ENCODE measurements at regions not wholly inside any gene's neighbourhood (a gene's known extent, or its start where the extent isn't known, plus 50 kb on each side); places are given as distances from the start of the nearest gene placed in this dataset.

GRCh38 chr2:167616997-167617396 is 630.4 kb downstream of the STK39 start:
- Histone ChIP-seq H3K27me3 (ENCODE audit: control insufficient read depth, insufficient read depth, low read length) (no peaks in the 10 kb centered on the region), H3K4me1 (ENCODE audit: control insufficient read depth, insufficient read depth, low read length) (no peaks in the 10 kb centered on the region), H3K27ac (ENCODE audit: low read length) (no peak overlapping the region), H3K4me3 (ENCODE audit: low read depth in 2 of 2, low read length in 2 of 2) (no peak overlapping the region), H3K36me3 (ENCODE audit: control insufficient read depth, insufficient read depth, low read length) (no peaks in the 10 kb centered on the region), H3K9me3 (ENCODE audit: control insufficient read depth, insufficient read depth, low read depth, low read length) (no peaks in the 10 kb centered on the region)
- intact Hi-C loops (cut with micrococcal nuclease; ENCODE audit: unreplicated experiment), result no loop called here
- ChIA-PET POLR2A (no interaction called here), CTCF (no interaction called here)
- in situ Hi-C loops (cut with HindIII; ENCODE audit: low pct_unique_long_range_greater_than_20kb, low sequenced_read_pairs), result no loop called here
- no peak for TF ChIP-seq SIN3A (IDR thresholded peaks at IDR 0.05; ENCODE audit: borderline replicate concordance, insufficient read depth, low read depth, low read length)
- TF ChIP-seq POLR2AphosphoS5 (IDR thresholded peaks at IDR 0.05; ENCODE audit: low read depth, low read length), result no peak
- TF ChIP-seq REST (IDR thresholded peaks at IDR 0.05; ENCODE audit: insufficient read depth in 1 of 2, low read depth in 2 of 2, low read length in 1 of 2), result no peak
- no peak for TF ChIP-seq CTCF (IDR thresholded peaks at IDR 0.05)
- no peak for TF ChIP-seq TCF7L2 (IDR thresholded peaks at IDR 0.05; ENCODE audit: low read depth, low read length)
- DNase-seq (ENCODE audit: low read depth, low spot score), result no peak
- ATAC-seq, result no peak
- BruUV-seq (replicated peaks), result no TSS peak

- no peak for DNase-seq (ENCODE audit: low read depth, low spot score)
- TF ChIP-seq SIN3A (IDR thresholded peaks at IDR 0.05; ENCODE audit: borderline replicate concordance, insufficient read depth, low read depth, low read length) (no peak), CTCF (IDR thresholded peaks at IDR 0.05) (no peak), TCF7L2 (IDR thresholded peaks at IDR 0.05; ENCODE audit: low read depth, low read length) (no peak), REST (IDR thresholded peaks at IDR 0.05; ENCODE audit: insufficient read depth in 1 of 2, low read depth in 2 of 2, low read length in 1 of 2) (no peak), POLR2AphosphoS5 (IDR thresholded peaks at IDR 0.05; ENCODE audit: low read depth, low read length) (no peak)
- intact Hi-C loops (cut with micrococcal nuclease; ENCODE audit: unreplicated experiment) (no loop called here), in situ Hi-C loops (cut with HindIII; ENCODE audit: low pct_unique_long_range_greater_than_20kb, low sequenced_read_pairs) (no loop called here)
- CTCF ChIA-PET, result no interaction called here
- H3K4me3 ChIP-seq (ENCODE audit: low read depth in 2 of 2, low read length in 2 of 2), result no peak overlapping the region
- no peaks in the 10 kb centered on the region for H3K4me1 ChIP-seq (ENCODE audit: control insufficient read depth, insufficient read depth, low read length)
- ATAC-seq, result no peak
- no TSS peak for BruUV-seq (replicated peaks)
- no peaks in the 10 kb centered on the region for H3K36me3 ChIP-seq (ENCODE audit: control insufficient read depth, insufficient read depth, low read length)
- POLR2A ChIA-PET, result no interaction called here
- no peaks in the 10 kb centered on the region for H3K9me3 ChIP-seq (ENCODE audit: control insufficient read depth, insufficient read depth, low read depth, low read length)
- H3K27me3 ChIP-seq (ENCODE audit: control insufficient read depth, insufficient read depth, low read length), result no peaks in the 10 kb centered on the region
- H3K27ac ChIP-seq (ENCODE audit: low read length), result no peak overlapping the region
Measured at GRCh38 chr2:167613471-167613870, 633.9 kb downstream of the STK39 start.
